Smooth muscle cell (in vitro differentiated cells): ENCODE measurements at regions not wholly inside any gene's neighbourhood (a gene's known extent, or its start where the extent isn't known, plus 50 kb on each side); places are given as distances from the start of the nearest gene placed in this dataset.

Experiments
- DNase-seq: peaks from one replicate; lab custom pipeline; 2025; ENCODE audit not compliant: unreplicated experiment; lab: John Stamatoyannopoulos, UW
- H2AFZ ChIP-seq: fragments of 200-600 bp; sonication (generic); 2 replicates; pipeline ENCODE4 v1.6.0; 2016; ENCODE audit warnings: antibody characterized with exemption, low read depth, mild to moderate bottlenecking
- H3F3A ChIP-seq: fragments of 200-600 bp; sonication (generic); 2 replicates; pipeline ENCODE4 v1.6.0; 2017; ENCODE audit warnings: antibody characterized with exemption, low read depth
- H3K27ac ChIP-seq: fragments of 200-600 bp; sonication (generic); 2 replicates; pipeline ENCODE4 v1.5.1; 2016; ENCODE audit warnings: low read depth, mild to moderate bottlenecking
- H3K27me3 ChIP-seq: fragments of 200-600 bp; sonication (generic); 2 replicates; pipeline ENCODE4 v1.6.1; 2016; ENCODE audit warnings: low read depth, mild to moderate bottlenecking
- H3K36me3 ChIP-seq: fragments of 200-600 bp; sonication (generic); 2 replicates; pipeline ENCODE4 v1.5.1; 2016; ENCODE audit warnings: low read depth
- H3K4me1 ChIP-seq: fragments of 200-600 bp; sonication (generic); 2 replicates; pipeline ENCODE4 v1.5.1; 2016; ENCODE audit warnings: low read depth
- H3K4me2 ChIP-seq: fragments of 200-600 bp; sonication (generic); 2 replicates; pipeline ENCODE4 v1.6.0; 2016; ENCODE audit warnings: mild to moderate bottlenecking
- H3K4me3 ChIP-seq: fragments of 200-600 bp; sonication (generic); 2 replicates; pipeline ENCODE4 v1.5.1; 2016; ENCODE audit warnings: mild to moderate bottlenecking
- H3K79me2 ChIP-seq: fragments of 200-600 bp; sonication (generic); 2 replicates; pipeline ENCODE4 v1.6.0; 2016; ENCODE audit warnings: low read depth, mild to moderate bottlenecking
- H3K9ac ChIP-seq: fragments of 200-600 bp; sonication (generic); 2 replicates; pipeline ENCODE4 v1.6.0; 2016; ENCODE audit warnings: low read depth
- H3K9me3 ChIP-seq: fragments of 200-600 bp; sonication (generic); replicated peaks from 2 replicates; pipeline ENCODE4 v1.5.1; 2016; ENCODE audit warnings: low read depth
- H4K20me1 ChIP-seq: fragments of 200-600 bp; sonication (generic); 2 replicates; pipeline ENCODE4 v1.6.0; 2016; ENCODE audit warnings: low read depth
- CTCF ChIP-seq: fragments of 200-600 bp; sonication (generic); IDR thresholded peaks from 2 replicates; pipeline ENCODE4 v1.5.1; 2017; ENCODE audit warnings: borderline replicate concordance, mild to moderate bottlenecking, antibody characterized with exemption; ENCODE audit not compliant: insufficient read depth, poor library complexity, severe bottlenecking
- WGBS: methylation state at CpG from one replicate; pipeline ENCODE4 v1.1.7; 2016; ENCODE audit warnings: low lambda C conversion rate; 5-methylcytosine and 5-hydroxymethylcytosine counted together

DNA sequence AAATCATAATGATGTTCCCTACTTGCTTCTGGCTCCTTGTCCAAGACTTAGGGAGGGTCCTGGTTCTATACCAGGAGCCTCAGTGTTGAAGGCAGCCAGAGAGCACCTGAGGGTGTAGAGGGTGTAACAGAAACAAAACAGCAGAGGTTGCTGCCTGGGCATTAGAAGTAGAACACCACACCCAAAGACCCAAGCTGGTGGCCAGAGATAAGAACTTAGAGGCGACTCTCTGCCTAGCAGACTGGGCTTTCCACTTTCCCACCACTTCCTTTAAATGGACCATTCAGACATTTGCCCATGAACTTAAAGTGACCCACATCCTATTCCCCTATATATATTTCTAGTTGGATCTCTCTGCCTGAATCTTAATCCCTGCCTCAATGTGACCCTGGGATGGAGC lies 189.8 kb downstream of the KLF13 start:
- Histone ChIP-seq H3K9ac (no peak overlapping the region), H3K9me3 (no peaks in the 10 kb centered on the region), H3K4me3 (no peak overlapping the region), H3K4me2 (no peak overlapping the region), H3K36me3 (no peaks in the 10 kb centered on the region), H3K79me2 (no peaks in the 10 kb centered on the region), H4K20me1 (no peaks in the 10 kb centered on the region), H3K4me1 (no peaks in the 10 kb centered on the region), H3F3A (no peaks in the 10 kb centered on the region), H2AFZ (no peak overlapping the region), H3K27me3 (no peaks in the 10 kb centered on the region), H3K27ac (no peak overlapping the region)
- 76% methylated on average over 1 of the region's 1 CpG for WGBS
- no peak for TF ChIP-seq CTCF
- no peak for DNase-seq

GRCh38 chr15:31516874-31517273 lies 190.2 kb downstream of the KLF13 start:
- 90% methylated on average over 4 of the region's 4 CpGs for WGBS
- TF ChIP-seq CTCF, result no peak
- Histone ChIP-seq H3K27me3 (no peaks in the 10 kb centered on the region), H3F3A (no peaks in the 10 kb centered on the region), H3K79me2 (no peaks in the 10 kb centered on the region), H3K4me3 (no peak overlapping the region), H3K9me3 (no peaks in the 10 kb centered on the region), H2AFZ (no peak overlapping the region), H4K20me1 (no peaks in the 10 kb centered on the region), H3K4me1 (no peaks in the 10 kb centered on the region), H3K27ac (no peak overlapping the region), H3K9ac (no peak overlapping the region), H3K4me2 (no peak overlapping the region), H3K36me3 (no peaks in the 10 kb centered on the region)
- no peak for DNase-seq

DNA sequence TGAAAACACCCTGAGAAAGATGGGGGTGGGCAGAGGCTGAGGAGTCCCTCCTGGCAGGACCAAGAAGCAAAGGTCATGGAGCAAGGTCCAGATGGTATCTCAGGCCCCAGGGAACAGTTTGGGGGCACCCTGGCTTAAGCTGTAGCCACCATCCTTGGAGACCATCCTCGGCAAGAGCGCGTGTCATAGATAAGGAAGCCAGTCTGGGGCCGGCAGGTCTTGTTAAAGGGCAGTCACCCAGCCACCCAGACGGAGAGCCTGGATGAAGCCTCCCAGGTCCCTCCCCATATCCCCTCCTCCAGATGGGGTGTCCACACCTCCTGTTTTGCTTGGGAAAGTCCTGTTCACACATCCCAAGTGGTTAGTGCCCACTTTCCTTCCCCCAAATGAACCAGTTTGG lies 191.1 kb downstream of the KLF13 start:
- no peaks in the 10 kb centered on the region for H3K79me2 ChIP-seq
- no peaks in the 10 kb centered on the region for H3K9me3 ChIP-seq
- H3K4me1 ChIP-seq, result no peaks in the 10 kb centered on the region
- no peak overlapping the region for H3K27ac ChIP-seq
- TF ChIP-seq CTCF, result no peak
- H3K4me3 ChIP-seq, result no peak overlapping the region
- no peaks in the 10 kb centered on the region for H3K27me3 ChIP-seq
- no peak overlapping the region for H3K4me2 ChIP-seq
- 97% methylated on average over 5 of the region's 5 CpGs for WGBS
- no peaks in the 10 kb centered on the region for H3F3A ChIP-seq
- no peaks in the 10 kb centered on the region for H4K20me1 ChIP-seq
- no peak overlapping the region for H2AFZ ChIP-seq
- no peak for DNase-seq
- H3K9ac ChIP-seq, result no peak overlapping the region
- H3K36me3 ChIP-seq, result no peaks in the 10 kb centered on the region

- H3K4me2 ChIP-seq, result no peak overlapping the region
- TF ChIP-seq CTCF, result no peak
- H3K9me3 ChIP-seq, result no peaks in the 10 kb centered on the region
- no peak for DNase-seq
- H3K4me1 ChIP-seq, result no peaks in the 10 kb centered on the region
- H3F3A ChIP-seq, result no peaks in the 10 kb centered on the region
- H3K27ac ChIP-seq, result no peak overlapping the region
- H3K36me3 ChIP-seq, result no peaks in the 10 kb centered on the region
- H3K27me3 ChIP-seq, result no peaks in the 10 kb centered on the region
- no peak overlapping the region for H3K4me3 ChIP-seq
- no peaks in the 10 kb centered on the region for H4K20me1 ChIP-seq
- WGBS, result 80% methylated on average over 4 of the region's 4 CpGs
- H2AFZ ChIP-seq, result no peak overlapping the region
- no peaks in the 10 kb centered on the region for H3K79me2 ChIP-seq
- H3K9ac ChIP-seq, result no peak overlapping the region
Measured at GRCh38 chr15:31522028-31522427, 195.4 kb downstream of the KLF13 start.
